Fibroblast of lung (primary cell): ENCODE measurements at regions not wholly inside any gene's neighbourhood (a gene's known extent, or its start where the extent isn't known, plus 50 kb on each side); places are given as distances from the start of the nearest gene placed in this dataset.

Experiments used
- CTCF ChIP-seq, 2 donors: IDR thresholded peaks in 1 of 2; conservative IDR thresholded peaks in 1 of 2; 1 replicate in 1 of 2; 2 replicates in 1 of 2; pipeline ENCODE4 v1.5.1; 2011 to 2012; ENCODE audit warnings: low read length in 2 of 2, control low read depth in 1 of 2, inconsistent platforms in 1 of 2, low read depth in 1 of 2, mild to moderate bottlenecking in 1 of 2
- EZH2 ChIP-seq: IDR thresholded peaks from 2 replicates; pipeline ENCODE4 v1.5.1; 2012; ENCODE audit warnings: low read length, control low read depth, mild to moderate bottlenecking; ENCODE audit errors: missing control alignments

- no peak for TF ChIP-seq CTCF (conservative IDR thresholded peaks at IDR 0.05 in 1 of 2, IDR thresholded peaks at IDR 0.05 in 1 of 2; ENCODE audit: low read depth in 1 of 2, low read length in 2 of 2)
- TF ChIP-seq EZH2 = no peak
These were observed 66.2 kb downstream of the SOX11 start for GRCh38 chr2:5758346-5758745.
